Endodermal cell (in vitro differentiated cells): ENCODE measurements at regions not wholly inside any gene's neighbourhood (a gene's known extent, or its start where the extent isn't known, plus 50 kb on each side); places are given as distances from the start of the nearest gene placed in this dataset.

Experiments used
- DNase-seq: peaks from one replicate; pipeline ENCODE4 v3.0.0-alpha.2; 2017
- H3K27ac ChIP-seq: 2 replicates; pipeline ENCODE4 v1.5.1; 2013; ENCODE audit warnings: mild to moderate bottlenecking, low read depth, low read length, moderate library complexity
- H3K27me3 ChIP-seq: 2 replicates; pipeline ENCODE4 v1.6.1; 2013; ENCODE audit warnings: mild to moderate bottlenecking, low read length, moderate library complexity; ENCODE audit not compliant: insufficient read depth, control insufficient read depth, poor library complexity, severe bottlenecking
- H3K36me3 ChIP-seq: 2 replicates; pipeline ENCODE4 v1.7.0; 2013; ENCODE audit warnings: mild to moderate bottlenecking, low read length, moderate library complexity; ENCODE audit not compliant: control insufficient read depth, insufficient read depth
- H3K4me1 ChIP-seq: one replicate; pipeline ENCODE4 v1.7.0; 2013; ENCODE audit warnings: low read length; ENCODE audit not compliant: control insufficient read depth, insufficient read depth
- H3K4me3 ChIP-seq: 2 replicates; pipeline ENCODE4 v1.5.1; 2013; ENCODE audit warnings: mild to moderate bottlenecking, low read length, moderate library complexity
- H3K9ac ChIP-seq: 2 replicates; pipeline ENCODE4 v1.6.1; 2013; ENCODE audit warnings: mild to moderate bottlenecking, low read length, moderate library complexity; ENCODE audit not compliant: poor library complexity, severe bottlenecking; ENCODE audit errors: extremely low read depth
- H3K9me3 ChIP-seq: 2 replicates; pipeline ENCODE4 v1.6.1; 2013; ENCODE audit warnings: mild to moderate bottlenecking, low read length, moderate library complexity; ENCODE audit not compliant: control insufficient read depth
- H3K27ac Mint-ChIP-seq: 2 replicates; pipeline ENCODE4 v1.8.0; 2020; ENCODE audit warnings: mixed read lengths
- H3K27me3 Mint-ChIP-seq: 2 replicates; pipeline ENCODE4 v1.8.0; 2021; ENCODE audit warnings: mild to moderate bottlenecking, mixed read lengths; ENCODE audit not compliant: insufficient read depth
- H3K36me3 Mint-ChIP-seq: 2 replicates; pipeline ENCODE4 v1.8.0; 2020; ENCODE audit warnings: low read depth, mixed read lengths
- H3K4me1 Mint-ChIP-seq: 2 replicates; pipeline ENCODE4 v1.8.0; 2020; ENCODE audit warnings: mixed read lengths
- H3K4me3 Mint-ChIP-seq: 2 replicates; pipeline ENCODE4 v1.8.0; 2020; ENCODE audit warnings: mild to moderate bottlenecking, moderate library complexity, mixed read lengths
- H3K9me3 Mint-ChIP-seq: 2 replicates; pipeline ENCODE4 v1.8.0; 2020; ENCODE audit warnings: mild to moderate bottlenecking, mixed read lengths
- WGBS, 2 experiments: methylation state at CpG; one replicate each; pipeline versions ENCODE4 v1.1.5 to v1.1.7; 2013; ENCODE audit warnings: missing lambda C conversion rate in 2 of 2, mixed read lengths in 1 of 2; ENCODE audit not compliant: insufficient coverage in 1 of 2, insufficient read length in 1 of 2; 5-methylcytosine and 5-hydroxymethylcytosine counted together
- TF ChIP-seq, protein P1 (sequence below): fragments of 200-600 bp; sonication (generic); conservative IDR thresholded peaks from 2 replicates; pipeline ENCODE4 v1.5.0; 2021; ENCODE audit warnings: antibody characterized with exemption, mild to moderate bottlenecking

- TF ChIP-seq, protein P1, sequence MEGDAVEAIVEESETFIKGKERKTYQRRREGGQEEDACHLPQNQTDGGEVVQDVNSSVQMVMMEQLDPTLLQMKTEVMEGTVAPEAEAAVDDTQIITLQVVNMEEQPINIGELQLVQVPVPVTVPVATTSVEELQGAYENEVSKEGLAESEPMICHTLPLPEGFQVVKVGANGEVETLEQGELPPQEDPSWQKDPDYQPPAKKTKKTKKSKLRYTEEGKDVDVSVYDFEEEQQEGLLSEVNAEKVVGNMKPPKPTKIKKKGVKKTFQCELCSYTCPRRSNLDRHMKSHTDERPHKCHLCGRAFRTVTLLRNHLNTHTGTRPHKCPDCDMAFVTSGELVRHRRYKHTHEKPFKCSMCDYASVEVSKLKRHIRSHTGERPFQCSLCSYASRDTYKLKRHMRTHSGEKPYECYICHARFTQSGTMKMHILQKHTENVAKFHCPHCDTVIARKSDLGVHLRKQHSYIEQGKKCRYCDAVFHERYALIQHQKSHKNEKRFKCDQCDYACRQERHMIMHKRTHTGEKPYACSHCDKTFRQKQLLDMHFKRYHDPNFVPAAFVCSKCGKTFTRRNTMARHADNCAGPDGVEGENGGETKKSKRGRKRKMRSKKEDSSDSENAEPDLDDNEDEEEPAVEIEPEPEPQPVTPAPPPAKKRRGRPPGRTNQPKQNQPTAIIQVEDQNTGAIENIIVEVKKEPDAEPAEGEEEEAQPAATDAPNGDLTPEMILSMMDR, result no peak
- no peaks in the 10 kb centered on the region for H3K27me3 Mint-ChIP-seq
- Histone ChIP-seq H3K4me3 (no peak overlapping the region), H3K27me3 (no peaks in the 10 kb centered on the region), H3K9ac (no peak overlapping the region), H3K4me1 (peaks cover 15% of the 10 kb centered on the region), H3K9me3 (no peaks in the 10 kb centered on the region), H3K27ac (no peak overlapping the region), H3K36me3 (no peaks in the 10 kb centered on the region)
- no peak overlapping the region for H3K27ac Mint-ChIP-seq
- H3K4me1 Mint-ChIP-seq, result peaks cover 43% of the 10 kb centered on the region
- no peaks in the 10 kb centered on the region for H3K36me3 Mint-ChIP-seq
- H3K4me3 Mint-ChIP-seq, result no peak overlapping the region
- WGBS, 2 experiments, result 88% methylated on average over 2 of the region's 3 CpGs; no CpG with 5 or more reads in 1 of the 2 experiments
- DNase-seq, result no peak
- no peaks in the 10 kb centered on the region for H3K9me3 Mint-ChIP-seq
Observed at GRCh38 chr5:10153808-10154537, 95.7 kb downstream of the ATPSCKMT start.

GRCh38 chr5:10153394-10153793, 96.3 kb downstream of the ATPSCKMT start:
- peaks cover 38% of the 10 kb centered on the region for H3K4me1 Mint-ChIP-seq
- no peaks in the 10 kb centered on the region for H3K9me3 Mint-ChIP-seq
- no peaks in the 10 kb centered on the region for H3K27me3 Mint-ChIP-seq
- WGBS, 2 experiments, result 94 to 100% methylated on average over 1 to 3 of the region's 4 CpGs
- H3K36me3 Mint-ChIP-seq, result no peaks in the 10 kb centered on the region
- H3K4me1 ChIP-seq, result peaks cover 15% of the 10 kb centered on the region
- H3K27me3 ChIP-seq, result no peaks in the 10 kb centered on the region
- no peak overlapping the region for H3K9ac ChIP-seq
- DNase-seq, result no peak
- H3K36me3 ChIP-seq, result no peaks in the 10 kb centered on the region
- no peak overlapping the region for H3K4me3 ChIP-seq
- no peak overlapping the region for H3K27ac ChIP-seq
- H3K4me3 Mint-ChIP-seq, result no peak overlapping the region
- no peaks in the 10 kb centered on the region for H3K9me3 ChIP-seq
- no peak overlapping the region for H3K27ac Mint-ChIP-seq
- TF ChIP-seq, protein P1, result no peak

GRCh38 chr5:10151656-10152055, 98.0 kb downstream of the ATPSCKMT start:
- no peaks in the 10 kb centered on the region for H3K27me3 ChIP-seq
- 92 to 100% methylated on average over 2 to 3 of the region's 3 CpGs for WGBS, 2 experiments
- TF ChIP-seq, protein P1, result no peak
- no peak overlapping the region for H3K4me3 Mint-ChIP-seq
- H3K4me1 Mint-ChIP-seq, result peaks cover 24% of the 10 kb centered on the region
- no peaks in the 10 kb centered on the region for H3K27me3 Mint-ChIP-seq
- H3K27ac ChIP-seq, result no peak overlapping the region
- peaks cover 6% of the 10 kb centered on the region for H3K4me1 ChIP-seq
- no peaks in the 10 kb centered on the region for H3K36me3 ChIP-seq
- H3K9me3 Mint-ChIP-seq, result no peaks in the 10 kb centered on the region
- H3K4me3 ChIP-seq, result no peak overlapping the region
- H3K27ac Mint-ChIP-seq, result no peak overlapping the region
- no peaks in the 10 kb centered on the region for H3K9me3 ChIP-seq
- H3K9ac ChIP-seq, result no peak overlapping the region
- no peaks in the 10 kb centered on the region for H3K36me3 Mint-ChIP-seq
- DNase-seq, result no peak
